GM18502 (cell line): ENCODE measurements at regions not wholly inside any gene's neighbourhood (a gene's known extent, or its start where the extent isn't known, plus 50 kb on each side); places are given as distances from the start of the nearest gene placed in this dataset.
"Not testable (repeated sequence)": the region's sequence is repeated elsewhere in the genome, so short reads cannot be mapped to it uniquely, and the experiment has no call there.

Experiments
- ATAC-seq: cut with Tn5 transposase; IDR thresholded peaks from one replicate; pipeline ENCODE4 v1.9.1; 2021; ENCODE audit warnings: mild to moderate bottlenecking; ENCODE audit not compliant: unreplicated experiment, poor library complexity

DNA sequence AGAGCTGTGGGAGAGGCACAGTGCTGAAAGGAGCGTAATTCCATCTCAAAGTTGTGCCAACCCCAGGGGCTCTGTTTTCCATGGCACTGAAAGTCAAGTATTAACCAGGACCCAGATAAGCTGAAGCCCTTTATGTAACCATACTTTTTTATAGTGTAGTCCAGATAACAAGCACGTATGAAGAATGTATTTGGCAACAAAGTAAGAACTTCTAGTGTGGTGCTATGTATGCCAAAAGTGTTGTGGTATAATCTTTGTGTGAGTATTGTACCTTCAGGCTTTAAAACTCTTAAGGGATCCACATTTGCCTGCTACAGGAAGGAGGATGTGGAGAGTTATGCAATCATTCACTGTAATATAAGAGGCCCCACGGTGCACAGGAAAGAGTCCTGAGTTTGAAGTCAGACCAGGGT, 129.4 kb downstream of the IBTK start:
- no peak for ATAC-seq

DNA sequence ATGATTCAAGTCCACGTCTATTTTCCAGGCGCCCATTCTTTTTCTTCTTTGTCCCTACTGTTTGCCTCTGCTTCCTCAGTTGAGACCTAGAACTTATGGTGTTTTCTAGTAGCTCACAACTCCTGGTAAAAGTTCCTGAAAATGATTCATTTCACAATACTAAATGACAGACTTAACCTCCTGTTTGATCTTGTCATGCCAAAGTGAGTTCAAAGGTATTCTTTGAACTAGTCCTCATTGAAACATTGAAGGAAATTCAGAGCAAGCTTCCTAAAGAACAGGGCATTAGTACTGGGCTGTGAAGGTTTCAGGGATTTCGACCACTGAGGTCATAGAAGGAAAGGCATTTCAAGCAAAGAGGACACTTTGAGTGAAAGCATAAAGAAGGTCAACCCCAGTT, 132.8 kb downstream of the IBTK start:
- ATAC-seq, result no peak

DNA sequence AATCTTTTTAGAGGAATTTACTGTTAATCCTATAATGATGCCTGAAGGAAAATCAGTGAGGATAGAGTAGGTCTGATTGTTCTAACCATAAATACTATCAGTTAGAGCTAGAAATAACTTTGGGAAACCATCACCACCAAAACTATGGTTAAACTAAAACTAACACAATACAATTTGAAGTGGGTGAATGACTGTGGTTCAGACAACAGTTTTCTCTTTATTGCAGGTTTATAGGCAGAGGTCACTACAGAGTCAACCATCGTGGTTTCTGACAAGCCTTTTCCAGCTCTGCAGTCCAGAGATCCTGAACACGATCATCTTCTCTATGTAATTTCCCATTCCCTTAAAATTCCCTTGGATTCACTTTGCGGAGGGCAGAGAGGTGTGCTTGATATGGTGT, 134.3 kb downstream of the IBTK start:
- no peak for ATAC-seq

- no peak for ATAC-seq
These were observed 135.7 kb downstream of the IBTK start for GRCh38 chr6:82111818-82112217.

GRCh38 chr6:82111114-82111513, 136.4 kb downstream of the IBTK start:
- no peak for ATAC-seq

GRCh38 chr6:82103171-82103570, 144.4 kb downstream of the IBTK start:
- not testable (repeated sequence) for ATAC-seq

DNA sequence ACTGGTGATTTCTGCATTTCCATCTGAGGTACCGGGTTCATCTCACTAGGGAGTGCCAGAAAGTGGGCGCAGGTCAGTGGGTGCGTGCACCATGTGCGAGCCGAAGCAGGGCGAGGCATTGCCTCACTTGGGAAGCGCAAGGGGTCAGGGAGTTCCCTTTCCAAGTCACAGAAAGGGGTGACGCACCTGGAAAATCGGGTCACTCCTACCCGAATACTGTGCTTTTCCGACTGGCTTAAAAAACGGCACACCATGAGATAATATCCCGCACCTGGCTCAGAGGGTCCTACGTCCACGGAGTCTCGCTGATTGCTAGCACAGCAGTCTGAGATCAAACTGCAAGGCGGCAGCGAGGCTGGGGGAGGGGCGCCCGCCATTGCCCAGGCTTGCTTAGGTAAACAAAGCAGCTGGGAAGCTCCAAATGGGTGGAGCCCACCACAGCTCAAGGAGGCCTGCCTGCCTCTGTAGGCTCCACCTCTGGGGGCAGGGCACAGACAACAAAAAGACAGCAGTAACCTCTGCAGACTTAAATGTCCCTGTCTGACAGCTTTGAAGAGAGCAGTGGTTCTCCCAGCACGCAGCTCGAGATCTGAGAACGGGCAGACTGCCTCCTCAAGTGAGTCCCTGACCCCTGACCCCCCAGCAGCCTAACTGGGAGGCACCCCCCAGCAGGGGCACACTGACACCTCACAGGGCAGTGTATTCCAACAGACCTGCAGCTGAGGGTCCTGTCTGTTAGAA, 146.0 kb downstream of the IBTK start:
- not testable (repeated sequence) for ATAC-seq

- ATAC-seq, result not testable (repeated sequence)
These were observed 146.8 kb downstream of the IBTK start for GRCh38 chr6:82100763-82101162.

DNA sequence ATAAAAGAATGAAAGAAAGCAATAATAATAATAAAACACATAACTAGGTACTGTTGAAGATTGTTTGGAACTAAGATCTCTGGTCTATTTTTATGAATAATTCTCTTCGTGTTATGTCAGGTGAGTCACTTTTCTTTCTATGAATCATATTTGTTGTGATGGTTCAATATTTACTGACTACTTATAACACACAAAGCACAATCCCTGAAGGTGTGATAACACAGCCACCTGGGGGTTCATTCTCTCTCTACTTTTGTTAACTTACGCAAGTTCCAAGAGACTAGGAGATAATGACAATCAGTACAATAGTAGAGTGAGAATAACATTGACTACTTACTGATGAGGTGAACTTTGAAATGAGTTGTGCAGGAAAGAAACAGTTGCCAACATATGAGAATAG, 149.9 kb downstream of the IBTK start:
- no peak for ATAC-seq

GRCh38 chr6:82095091-82095490, 152.5 kb downstream of the IBTK start:
- ATAC-seq, result no peak

DNA sequence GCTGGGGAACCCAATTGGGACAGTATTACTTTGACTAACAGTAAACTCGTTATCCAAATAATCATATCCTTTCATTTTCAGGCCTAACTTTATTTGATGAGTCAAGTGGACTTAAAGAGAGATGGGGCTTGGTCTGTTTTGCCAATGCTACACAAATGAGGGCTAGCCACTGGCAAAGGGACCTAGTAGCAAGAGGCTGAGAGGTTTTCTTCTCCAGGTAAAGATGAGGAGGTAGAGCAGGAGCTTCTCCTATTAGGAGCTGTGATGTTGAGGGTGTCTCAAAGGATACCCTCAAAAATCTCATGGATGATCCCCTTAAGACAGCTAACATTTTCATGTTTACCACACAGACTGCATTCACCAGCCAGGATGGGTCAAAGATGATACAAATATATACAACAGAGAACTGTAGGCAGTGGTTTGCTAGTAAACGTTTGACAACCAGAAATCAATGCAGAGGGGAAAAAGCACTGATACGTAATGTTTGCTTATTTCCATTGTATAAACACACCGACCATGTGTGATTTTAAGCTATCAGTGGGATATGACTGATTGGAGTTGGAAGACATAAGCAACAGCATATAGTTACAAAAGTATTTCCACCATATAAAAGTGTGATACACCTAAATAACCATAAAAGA, 153.3 kb downstream of the IBTK start:
- no peak for ATAC-seq

DNA sequence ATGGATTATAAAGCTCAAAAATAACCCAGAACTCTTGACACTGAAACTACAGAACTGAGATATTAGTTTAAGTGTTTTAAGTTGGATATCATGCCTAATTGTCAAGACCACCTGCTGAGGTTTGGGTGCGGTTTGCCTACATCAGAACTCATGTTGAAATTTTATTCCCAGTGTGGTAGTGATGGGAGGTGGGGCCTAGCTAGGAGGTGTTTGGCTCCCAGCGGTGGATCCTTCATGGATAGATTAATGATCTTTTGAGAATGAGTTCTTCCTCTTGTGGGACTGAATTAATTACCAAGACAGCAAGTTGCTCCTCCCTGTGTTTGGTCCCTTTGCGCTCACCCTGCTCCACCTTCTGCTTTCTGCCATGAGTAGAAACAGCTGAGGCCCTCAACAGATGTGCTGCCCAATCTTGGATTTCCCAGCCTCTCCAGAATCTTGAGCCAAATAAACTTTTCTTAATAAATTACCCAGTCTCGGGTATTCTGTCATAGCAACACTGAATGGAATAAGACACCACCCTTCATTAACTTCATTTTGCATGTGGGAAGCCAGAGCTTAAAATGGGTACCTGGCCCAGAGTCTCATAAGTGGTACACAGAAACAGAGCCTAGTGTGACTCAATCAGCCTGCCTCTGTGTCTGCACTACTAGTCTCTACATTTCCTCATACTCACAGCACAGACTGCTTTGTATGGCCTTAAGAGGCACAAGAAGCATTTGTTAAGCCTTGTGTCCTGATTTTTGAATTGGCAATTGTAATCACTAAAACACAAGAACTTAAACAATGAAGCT, 158.4 kb downstream of the IBTK start:
- no peak for ATAC-seq

DNA sequence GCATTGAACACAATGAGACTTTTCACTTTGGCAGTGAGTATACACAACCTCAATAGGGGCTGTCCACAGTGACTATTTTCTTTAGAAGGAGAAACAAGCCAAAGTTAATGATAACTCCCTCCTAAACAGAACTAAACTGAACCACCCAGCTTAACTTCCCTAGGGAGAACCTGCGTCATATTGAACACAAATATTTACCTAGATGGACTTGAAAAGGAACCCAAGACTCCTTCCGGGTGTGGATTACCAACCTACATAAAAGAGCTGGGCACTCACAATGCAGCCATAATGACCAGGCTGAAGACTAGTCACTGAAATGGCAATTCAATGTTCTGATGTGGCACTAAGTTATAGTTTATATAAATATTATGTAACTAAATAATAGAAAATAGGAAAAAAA, 160.6 kb downstream of the IBTK start:
- no peak for ATAC-seq

DNA sequence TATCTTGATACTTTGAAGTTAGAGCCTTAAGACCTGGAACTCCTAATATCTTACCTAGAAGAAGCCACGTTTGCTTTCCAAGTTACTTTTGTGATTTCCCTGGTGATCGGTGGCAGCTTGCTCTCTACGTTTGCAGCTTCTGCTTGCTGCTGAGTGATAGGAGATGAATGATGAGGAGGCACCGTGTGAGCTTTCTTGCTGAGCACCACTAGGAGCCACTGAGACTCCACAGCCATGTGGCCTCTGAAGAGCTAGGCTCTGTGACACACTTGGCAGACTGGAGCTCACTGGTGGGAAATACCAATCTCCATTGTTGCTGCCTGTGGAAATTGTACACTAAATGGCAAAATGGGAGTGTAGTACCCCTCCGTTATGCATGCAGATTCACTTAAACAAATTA, 161.8 kb downstream of the IBTK start:
- no peak for ATAC-seq

GRCh38 chr6:82084324-82084920, 163.1 kb downstream of the IBTK start:
- no peak for ATAC-seq

DNA sequence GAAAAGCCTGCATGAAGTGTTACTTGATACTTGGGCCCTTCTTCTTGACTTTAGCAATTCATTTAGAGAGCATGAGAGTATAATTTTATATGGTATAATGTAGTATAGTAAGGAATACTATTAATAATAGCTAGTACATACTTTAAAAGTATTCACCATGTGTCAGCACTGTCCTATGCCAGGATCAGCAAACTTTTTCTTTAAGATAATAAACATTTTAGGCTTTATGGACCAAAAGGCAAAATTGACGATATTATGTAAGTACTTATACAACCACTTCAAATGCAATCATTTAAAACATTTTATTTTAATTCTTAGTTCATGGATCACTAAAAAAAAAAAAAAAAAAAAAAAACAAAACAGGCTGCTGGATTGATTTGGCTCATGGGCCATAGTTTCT, 163.9 kb downstream of the IBTK start:
- no peak for ATAC-seq

- ATAC-seq, result no peak
These were observed 166.8 kb downstream of the IBTK start for GRCh38 chr6:82080767-82081166.

DNA sequence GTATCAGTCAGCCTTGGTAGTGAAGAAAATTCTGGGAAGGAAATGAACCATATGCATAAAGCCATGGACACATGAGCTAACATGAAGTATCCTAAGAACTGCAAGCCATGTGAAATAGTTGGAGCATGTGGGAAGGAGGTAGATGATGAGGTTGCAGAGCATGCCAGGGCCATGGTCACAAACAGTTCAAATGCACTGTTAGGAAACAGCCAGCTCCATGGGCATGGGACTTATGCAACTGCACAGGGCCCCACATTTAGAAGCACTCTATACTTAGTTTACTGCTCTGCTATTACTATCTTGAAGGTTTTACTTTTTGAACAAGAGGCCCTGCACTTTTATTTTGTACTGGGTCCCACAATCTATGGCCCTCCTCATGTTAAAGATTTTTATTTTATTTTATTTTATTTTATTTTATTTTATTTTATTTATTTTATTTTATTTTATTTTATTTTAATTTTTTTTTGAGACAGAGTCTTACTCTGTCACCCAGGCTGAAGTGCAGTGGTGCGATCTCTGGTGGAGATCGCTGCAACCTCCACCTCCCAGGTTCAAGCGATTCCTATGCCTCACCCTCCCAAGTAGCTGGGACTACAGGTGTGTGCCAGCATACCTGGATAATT, 169.1 kb downstream of the IBTK start:
- ATAC-seq, result no peak

GRCh38 chr6:82076916-82077315, 170.6 kb downstream of the IBTK start:
- no peak for ATAC-seq

DNA sequence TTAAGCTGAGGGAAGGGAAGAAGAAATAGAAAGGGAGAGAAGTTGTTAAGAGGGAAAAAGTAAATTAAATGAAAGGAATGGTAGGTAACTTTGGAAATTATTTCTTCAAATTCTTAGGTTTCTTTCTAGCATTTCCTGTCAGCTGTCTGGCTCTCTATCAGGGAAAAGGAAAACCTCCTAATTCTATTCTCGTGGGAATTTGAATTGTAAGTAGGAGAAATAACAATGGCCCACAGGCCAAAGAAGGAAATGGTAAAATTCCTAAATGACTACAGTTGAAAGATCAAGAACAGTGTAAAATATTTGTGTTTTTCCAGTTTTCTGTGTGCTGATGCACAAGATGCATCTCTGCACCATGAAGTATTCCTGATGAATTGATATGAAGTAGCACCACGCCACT, 173.0 kb downstream of the IBTK start:
- ATAC-seq, result no peak

DNA sequence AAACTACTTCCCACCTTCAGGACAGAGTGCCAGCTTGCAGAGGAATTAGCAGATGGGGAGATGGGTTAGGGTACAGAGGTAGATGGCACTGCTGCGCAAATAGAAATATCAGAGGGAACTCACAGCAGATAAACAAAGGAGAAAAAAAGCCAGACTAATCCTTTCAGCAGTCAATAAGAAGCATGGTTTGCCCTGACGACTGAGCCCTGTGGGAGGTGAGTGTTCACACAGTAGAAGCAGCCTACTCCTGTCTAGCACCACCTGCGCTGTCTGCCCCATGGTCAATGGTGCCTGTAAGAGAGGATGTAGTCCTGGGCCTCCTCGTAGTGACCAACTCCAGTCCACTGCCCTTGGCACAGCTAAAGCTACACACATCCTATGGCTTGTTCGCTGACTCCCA, 174.1 kb downstream of the IBTK start:
- ATAC-seq, result no peak
